Thyroid gland (tissue), 4 donors: ENCODE measurements at regions not wholly inside any gene's neighbourhood (a gene's known extent, or its start where the extent isn't known, plus 50 kb on each side); places are given as distances from the start of the nearest gene placed in this dataset.

ENCODE experiments used
- DNase-seq, 2 donors: peaks; one replicate each; pipeline ENCODE4 v3.0.0-alpha.2; 2019
- H3K27ac ChIP-seq, 3 donors: fragments of 200-600 bp; sonication (generic); 1 replicate in 2 of 3; 2 replicates in 1 of 3; pipeline ENCODE4 v1.5.1; 2016 to 2019; ENCODE audit warnings: mild to moderate bottlenecking in 1 of 3, moderate library complexity in 1 of 3
- H3K27me3 ChIP-seq: fragments of 200-600 bp; sonication (generic); one replicate; pipeline ENCODE4 v1.5.1; 2019
- H3K36me3 ChIP-seq, 2 donors: fragments of 200-600 bp; sonication (generic); one replicate each; pipeline ENCODE4 v1.5.1; 2016 to 2019
- H3K4me1 ChIP-seq, 2 donors: fragments of 200-600 bp; sonication (generic); one replicate each; pipeline ENCODE4 v1.5.1; 2017 to 2019
- H3K4me3 ChIP-seq, 3 donors: fragments of 200-600 bp; sonication (generic); replicated peaks in 1 of 3; 1 replicate in 2 of 3; 2 replicates in 1 of 3; pipeline ENCODE4 v1.5.1; 2016; ENCODE audit warnings: mild to moderate bottlenecking in 1 of 3
- H3K9me3 ChIP-seq: fragments of 200-600 bp; sonication (generic); one replicate; pipeline ENCODE4 v1.5.1; 2017
- POLR2A ChIP-seq, 2 donors: fragments of 450-650 bp; IDR thresholded peaks; one replicate each; pipeline ENCODE4 v1.6.1; 2017; ENCODE audit warnings: antibody characterized with exemption in 2 of 2, mild to moderate bottlenecking in 2 of 2, moderate library complexity in 1 of 2
- WGBS, 2 donors: methylation state at CpG; one replicate each; pipeline ENCODE4 v1.1.5; 2017; 5-methylcytosine and 5-hydroxymethylcytosine counted together
- intact Hi-C: fragments of 100-400 bp; cut with DNase I; formaldehyde crosslinking; loops from one replicate; pipeline ENCODE4 v1.15.1; 2023
- TF ChIP-seq, protein P1 (sequence below), 6 experiments: fragments of 200-600 bp in 3 of 6; fragments of 450-650 bp in 3 of 6; sonication (generic) in 3 of 6; IDR thresholded peaks; one replicate each; pipeline ENCODE4 v1.5.1; 2016 to 2019; ENCODE audit warnings: antibody characterized with exemption in 6 of 6, mild to moderate bottlenecking in 2 of 6, inconsistent platforms in 1 of 6, moderate library complexity in 1 of 6

GRCh38 chr2:117085256-117085655 lies 729.2 kb upstream of the DDX18 start:
- DNase-seq: no peak
- Histone ChIP-seq H3K4me1 (no peaks in the 10 kb centered on the region), H3K27ac (no peak overlapping the region), H3K36me3 (no peaks in the 10 kb centered on the region), H3K27me3 (no peaks in the 10 kb centered on the region), H3K9me3 (no peaks in the 10 kb centered on the region), H3K4me3 (no peak overlapping the region)
- WGBS, 2 donors: 22 to 23% methylated on average over 3 of the region's 3 CpGs
- TF ChIP-seq POLR2A (IDR thresholded peaks at IDR 0.05): no peak
- TF ChIP-seq, protein P1, sequence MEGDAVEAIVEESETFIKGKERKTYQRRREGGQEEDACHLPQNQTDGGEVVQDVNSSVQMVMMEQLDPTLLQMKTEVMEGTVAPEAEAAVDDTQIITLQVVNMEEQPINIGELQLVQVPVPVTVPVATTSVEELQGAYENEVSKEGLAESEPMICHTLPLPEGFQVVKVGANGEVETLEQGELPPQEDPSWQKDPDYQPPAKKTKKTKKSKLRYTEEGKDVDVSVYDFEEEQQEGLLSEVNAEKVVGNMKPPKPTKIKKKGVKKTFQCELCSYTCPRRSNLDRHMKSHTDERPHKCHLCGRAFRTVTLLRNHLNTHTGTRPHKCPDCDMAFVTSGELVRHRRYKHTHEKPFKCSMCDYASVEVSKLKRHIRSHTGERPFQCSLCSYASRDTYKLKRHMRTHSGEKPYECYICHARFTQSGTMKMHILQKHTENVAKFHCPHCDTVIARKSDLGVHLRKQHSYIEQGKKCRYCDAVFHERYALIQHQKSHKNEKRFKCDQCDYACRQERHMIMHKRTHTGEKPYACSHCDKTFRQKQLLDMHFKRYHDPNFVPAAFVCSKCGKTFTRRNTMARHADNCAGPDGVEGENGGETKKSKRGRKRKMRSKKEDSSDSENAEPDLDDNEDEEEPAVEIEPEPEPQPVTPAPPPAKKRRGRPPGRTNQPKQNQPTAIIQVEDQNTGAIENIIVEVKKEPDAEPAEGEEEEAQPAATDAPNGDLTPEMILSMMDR (IDR thresholded peaks at IDR 0.05): no peak
- intact Hi-C loops: no loop called here

DNA sequence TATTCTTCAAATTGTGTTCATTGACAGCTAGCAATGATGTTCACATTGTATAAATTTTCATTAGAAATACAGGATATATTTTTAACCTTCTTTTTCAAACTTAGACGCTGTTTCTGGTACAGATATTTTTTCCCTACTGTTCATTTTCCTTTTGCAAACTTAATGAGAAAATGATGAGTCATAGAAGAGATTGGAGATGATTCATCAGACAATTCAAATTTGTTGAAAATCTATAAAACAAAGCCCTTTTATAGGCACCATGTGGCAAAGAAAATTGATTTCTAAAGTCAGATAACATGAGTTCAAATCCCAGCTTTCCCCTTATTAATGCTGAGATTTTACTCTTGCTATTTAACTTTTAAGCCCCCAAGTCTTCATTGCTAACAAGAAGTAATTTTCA lies 728.8 kb upstream of the DDX18 start:
- H3K4me1 ChIP-seq: no peaks in the 10 kb centered on the region
- no peak for DNase-seq
- WGBS, 2 donors: 82 to 85% methylated on average over 1 of the region's 1 CpG
- H3K4me3 ChIP-seq: no peak overlapping the region
- no peaks in the 10 kb centered on the region for H3K27me3 ChIP-seq
- H3K27ac ChIP-seq: no peak overlapping the region
- H3K36me3 ChIP-seq: no peaks in the 10 kb centered on the region
- H3K9me3 ChIP-seq: no peaks in the 10 kb centered on the region
- intact Hi-C loops: no loop called here
- TF ChIP-seq POLR2A (IDR thresholded peaks at IDR 0.05): no peak
- TF ChIP-seq, protein P1 (IDR thresholded peaks at IDR 0.05): no peak

- no peak overlapping the region for H3K4me3 ChIP-seq
- no peaks in the 10 kb centered on the region for H3K9me3 ChIP-seq
- no peaks in the 10 kb centered on the region for H3K36me3 ChIP-seq
- no peak for DNase-seq
- no peaks in the 10 kb centered on the region for H3K27me3 ChIP-seq
- intact Hi-C loops: no loop called here
- WGBS, 2 donors: 85 to 89% methylated on average over 3 of the region's 3 CpGs
- H3K27ac ChIP-seq: no peak overlapping the region
- H3K4me1 ChIP-seq: no peaks in the 10 kb centered on the region
- TF ChIP-seq POLR2A (IDR thresholded peaks at IDR 0.05): no peak
- TF ChIP-seq, protein P1 (IDR thresholded peaks at IDR 0.05): no peak
Measured at GRCh38 chr2:117086174-117086942, 728.1 kb upstream of the DDX18 start.

- no peak for DNase-seq
- Histone ChIP-seq H3K4me3 (no peak overlapping the region), H3K27ac (no peak overlapping the region), H3K4me1 (no peaks in the 10 kb centered on the region), H3K27me3 (no peaks in the 10 kb centered on the region), H3K9me3 (no peaks in the 10 kb centered on the region), H3K36me3 (no peaks in the 10 kb centered on the region)
- TF ChIP-seq, protein P1 (IDR thresholded peaks at IDR 0.05): no peak
- no peak for TF ChIP-seq POLR2A (IDR thresholded peaks at IDR 0.05)
- intact Hi-C loops: no loop called here
- 82 to 83% methylated on average over 4 of the region's 4 CpGs for WGBS, 2 donors
Measured at GRCh38 chr2:117086943-117087250, 727.6 kb upstream of the DDX18 start.

GRCh38 chr2:117087535-117088291 lies 726.8 kb upstream of the DDX18 start:
- intact Hi-C loops: no loop called here
- WGBS, 2 donors: 9 to 13% methylated on average over 9 of the region's 9 CpGs
- Histone ChIP-seq H3K27ac (no peak overlapping the region), H3K4me3 (no peak overlapping the region), H3K27me3 (no peaks in the 10 kb centered on the region), H3K4me1 (no peaks in the 10 kb centered on the region), H3K9me3 (no peaks in the 10 kb centered on the region), H3K36me3 (no peaks in the 10 kb centered on the region)
- DNase-seq: no peak
- TF ChIP-seq, protein P1 (IDR thresholded peaks at IDR 0.05): no peak
- no peak for TF ChIP-seq POLR2A (IDR thresholded peaks at IDR 0.05)
